Neuronal stem cell (in vitro differentiated cells): ENCODE measurements at regions not wholly inside any gene's neighbourhood (a gene's known extent, or its start where the extent isn't known, plus 50 kb on each side); places are given as distances from the start of the nearest gene placed in this dataset.

ENCODE experiments used
- DNase-seq: peaks from one replicate; pipeline ENCODE4 v3.0.0-alpha.2; 2013; ENCODE audit warnings: low spot score
- H2AFZ ChIP-seq: one replicate; pipeline ENCODE4 v1.6.1; 2013; ENCODE audit warnings: mild to moderate bottlenecking, low read length, inconsistent platforms
- H2AK5ac ChIP-seq: 2 replicates; pipeline ENCODE4 v1.6.1; 2013; ENCODE audit warnings: low read depth, mild to moderate bottlenecking, inconsistent platforms, low read length, moderate library complexity, mixed read lengths
- H2BK120ac ChIP-seq: 2 replicates; pipeline ENCODE4 v1.6.1; 2013; ENCODE audit warnings: low read depth, mild to moderate bottlenecking, inconsistent platforms, low read length, moderate library complexity, mixed read lengths
- H2BK12ac ChIP-seq: one replicate; pipeline ENCODE4 v1.6.1; 2013; ENCODE audit warnings: low read length, inconsistent platforms
- H2BK15ac ChIP-seq: 2 replicates; pipeline ENCODE4 v1.6.1; 2013; ENCODE audit warnings: mild to moderate bottlenecking, low read length, inconsistent platforms, mixed read lengths
- H2BK5ac ChIP-seq: one replicate; pipeline ENCODE4 v1.6.1; 2013; ENCODE audit warnings: inconsistent platforms, mild to moderate bottlenecking, low read length, moderate library complexity
- H3K14ac ChIP-seq: one replicate; pipeline ENCODE4 v1.6.1; 2013; ENCODE audit warnings: low read length, inconsistent platforms
- H3K18ac ChIP-seq: 2 replicates; pipeline ENCODE4 v1.6.1; 2013; ENCODE audit warnings: low read length, inconsistent platforms
- H3K23ac ChIP-seq: 2 replicates; pipeline ENCODE4 v1.6.1; 2013; ENCODE audit warnings: low read depth, mild to moderate bottlenecking, mixed read lengths, low read length, inconsistent platforms; ENCODE audit not compliant: poor library complexity
- H3K27ac ChIP-seq: replicated peaks from 3 replicates; pipeline ENCODE4 v1.5.1; 2013; ENCODE audit warnings: low read length, inconsistent platforms
- H3K27me3 ChIP-seq, 3 experiments: 2 replicates each; pipeline ENCODE4 v1.6.1; 2013; ENCODE audit warnings: low read length in 3 of 3, mild to moderate bottlenecking in 2 of 3, inconsistent platforms in 1 of 3, low read depth in 1 of 3, mixed read lengths in 1 of 3, moderate library complexity in 1 of 3; ENCODE audit not compliant: control insufficient read depth in 3 of 3, insufficient read depth in 3 of 3
- H3K36me3 ChIP-seq, 2 donors: replicated peaks in 1 of 2; 2 replicates each; pipeline ENCODE4 v1.6.1; 2013; ENCODE audit warnings: low read length in 2 of 2; ENCODE audit not compliant: control insufficient read depth in 2 of 2, insufficient read depth in 2 of 2
- H3K4ac ChIP-seq: 2 replicates; pipeline ENCODE4 v1.6.1; 2013; ENCODE audit warnings: inconsistent platforms, mild to moderate bottlenecking, low read length, moderate library complexity
- H3K4me1 ChIP-seq, 2 donors: 1 replicate in 1 of 2; 2 replicates in 1 of 2; pipeline ENCODE4 v1.6.1; 2013; ENCODE audit warnings: low read length in 2 of 2, low read depth in 1 of 2; ENCODE audit not compliant: control insufficient read depth in 2 of 2, insufficient read depth in 1 of 2
- H3K4me2 ChIP-seq: one replicate; pipeline ENCODE4 v1.6.1; 2013; ENCODE audit warnings: mild to moderate bottlenecking, low read length, inconsistent platforms; ENCODE audit not compliant: insufficient read depth, poor library complexity, severe bottlenecking
- H3K4me3 ChIP-seq, 2 donors: 2 replicates each; pipeline ENCODE4 v1.5.1; 2013; ENCODE audit warnings: low read length in 2 of 2, mild to moderate bottlenecking in 2 of 2, inconsistent platforms in 1 of 2, moderate library complexity in 1 of 2
- H3K79me1 ChIP-seq: one replicate; pipeline ENCODE4 v1.6.1; 2013; ENCODE audit warnings: low read depth, mild to moderate bottlenecking, inconsistent platforms, low read length, moderate library complexity
- H3K9ac ChIP-seq: one replicate; pipeline ENCODE4 v1.6.1; 2013; ENCODE audit warnings: mild to moderate bottlenecking, low read depth, low read length, inconsistent platforms; ENCODE audit not compliant: poor library complexity
- H3K9me3 ChIP-seq, 2 donors: replicated peaks in 1 of 2; 2 replicates each; pipeline versions ENCODE3 to v1.6.1; 2013; ENCODE audit warnings: low read length in 2 of 2, mild to moderate bottlenecking in 2 of 2, inconsistent platforms in 1 of 2, low read depth in 1 of 2, mixed read lengths in 1 of 2, moderate library complexity in 1 of 2; ENCODE audit not compliant: control insufficient read depth in 2 of 2, insufficient read depth in 1 of 2
- H4K8ac ChIP-seq: one replicate; pipeline ENCODE4 v1.6.1; 2013; ENCODE audit warnings: low read depth, mild to moderate bottlenecking, inconsistent platforms, low read length, moderate library complexity
- H4K91ac ChIP-seq: one replicate; pipeline ENCODE4 v1.6.1; 2013; ENCODE audit warnings: low read length, low read depth, mild to moderate bottlenecking, inconsistent platforms; ENCODE audit not compliant: poor library complexity
- WGBS, 2 donors: extraction: QIAGEN DNeasy Blood & Tissue Kit; methylation state at CpG; one replicate each; pipeline ENCODE4 v1.1.7; 2013; ENCODE audit warnings: missing lambda C conversion rate in 2 of 2, mixed read lengths in 1 of 2; ENCODE audit not compliant: insufficient read length in 2 of 2, insufficient replicate concordance in 1 of 2; ENCODE audit errors: extremely low coverage in 2 of 2; 5-methylcytosine and 5-hydroxymethylcytosine counted together

GRCh38 chr17:79341222-79341780, 266.7 kb downstream of the ENGASE start:
- Histone ChIP-seq H2BK12ac (no peak overlapping the region), H3K9ac (no peak overlapping the region), H4K8ac (no peak overlapping the region), H3K9me3 (no peaks in the 10 kb centered on the region), H4K91ac (no peak overlapping the region), H3K4ac (no peak overlapping the region), H2BK15ac (no peak overlapping the region), H3K18ac (no peak overlapping the region), H3K4me3 (peak overlapping the region in 1 of 2 donors; percentile 5), H3K27me3 (peaks cover 0 to 16% (median 0%) of the 10 kb centered on the region in 3 experiments), H2AFZ (no peak overlapping the region), H3K23ac (no peak overlapping the region), H2AK5ac (no peak overlapping the region), H3K27ac (no peak overlapping the region), H3K4me1 (peaks cover 0 to 2% of the 10 kb centered on the region in 2 donors), H3K36me3 (no peaks in the 10 kb centered on the region), H3K4me2 (no peak overlapping the region), H3K14ac (no peak overlapping the region), H3K79me1 (no peaks in the 10 kb centered on the region), H2BK5ac (no peak overlapping the region), H2BK120ac (no peak overlapping the region)
- no CpG with 5 or more reads among the region's 8 CpGs for WGBS, 2 donors
- no peak for DNase-seq

DNA sequence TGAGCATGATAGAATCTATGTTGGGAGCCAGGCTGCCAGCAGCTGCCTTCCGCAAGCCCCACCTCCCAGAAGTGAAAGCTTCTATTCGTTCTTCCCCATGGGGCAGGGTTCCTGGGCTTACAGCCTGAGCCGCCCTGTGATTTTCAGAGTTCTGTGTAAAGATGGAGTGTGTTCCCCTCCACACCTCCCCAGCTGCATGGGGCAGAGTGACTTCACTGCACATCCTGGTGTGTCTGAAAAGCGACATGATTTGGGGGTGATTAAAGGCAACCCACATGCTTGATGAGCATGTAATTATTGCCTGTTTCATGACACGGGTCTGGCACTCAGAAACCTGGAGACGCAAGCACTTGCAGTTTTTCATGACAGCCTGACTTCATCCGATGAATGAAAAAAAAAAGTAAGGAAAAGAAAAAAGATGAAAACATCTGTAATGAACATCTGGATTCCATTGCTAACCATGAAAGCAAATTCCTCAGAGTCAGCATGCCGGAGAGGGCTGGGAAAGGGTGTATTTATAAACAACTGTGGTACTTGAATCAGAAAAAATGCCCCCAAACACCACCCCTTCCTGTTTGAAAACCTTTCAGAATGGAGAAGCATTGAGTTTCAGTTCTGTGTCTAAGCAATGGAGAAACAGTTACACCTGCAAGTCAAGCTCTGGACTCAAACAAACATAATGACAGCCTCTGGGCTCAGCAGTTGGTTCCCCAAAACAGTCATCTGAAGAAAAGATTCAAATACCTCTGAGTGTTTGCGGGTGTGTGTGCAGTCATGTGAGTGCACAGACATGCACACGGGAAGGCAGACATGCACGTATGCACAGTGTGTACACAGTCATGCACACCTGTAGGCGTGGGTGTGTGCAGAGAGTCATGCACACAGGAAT, 266.0 kb downstream of the ENGASE start:
- H3K79me1 ChIP-seq, result peaks cover under 1% of the 10 kb centered on the region
- no peak overlapping the region for H2BK5ac ChIP-seq
- H3K4ac ChIP-seq, result no peak overlapping the region
- no peak overlapping the region for H2AFZ ChIP-seq
- no peaks in the 10 kb centered on the region for H3K9me3 ChIP-seq
- H4K91ac ChIP-seq, result no peak overlapping the region
- H3K4me3 ChIP-seq, result peak overlapping the region in 1 of 2 donors; percentile 5
- no peak overlapping the region for H3K14ac ChIP-seq
- no peak overlapping the region for H3K9ac ChIP-seq
- H3K4me1 ChIP-seq, result peaks cover 0 to 2% of the 10 kb centered on the region in 2 donors
- H3K27me3 ChIP-seq, result peaks cover 0 to 16% (median 0%) of the 10 kb centered on the region in 3 experiments
- H3K23ac ChIP-seq, result no peak overlapping the region
- H3K36me3 ChIP-seq, result no peaks in the 10 kb centered on the region
- no peak overlapping the region for H2AK5ac ChIP-seq
- H4K8ac ChIP-seq, result no peak overlapping the region
- no peak overlapping the region for H3K4me2 ChIP-seq
- no peak overlapping the region for H2BK120ac ChIP-seq
- H2BK15ac ChIP-seq, result no peak overlapping the region
- WGBS, 2 donors, result no CpG with 5 or more reads among the region's 12 CpGs
- H3K18ac ChIP-seq, result no peak overlapping the region
- no peak overlapping the region for H2BK12ac ChIP-seq
- no peak overlapping the region for H3K27ac ChIP-seq
- DNase-seq, result no peak

- Histone ChIP-seq H3K27ac (no peak overlapping the region), H3K4me1 (peaks cover 0 to 2% of the 10 kb centered on the region in 2 donors), H3K4me3 (no peak overlapping the region), H2BK15ac (no peak overlapping the region), H3K9ac (no peak overlapping the region), H3K18ac (no peak overlapping the region), H4K91ac (no peak overlapping the region), H3K79me1 (peaks cover 2% of the 10 kb centered on the region), H2BK12ac (no peak overlapping the region), H2AK5ac (no peak overlapping the region), H3K27me3 (peaks cover 0 to 16% (median 0%) of the 10 kb centered on the region in 3 experiments), H3K4me2 (no peak overlapping the region), H2BK120ac (no peak overlapping the region), H3K4ac (no peak overlapping the region), H3K14ac (no peak overlapping the region), H2BK5ac (no peak overlapping the region), H3K36me3 (no peaks in the 10 kb centered on the region), H3K23ac (no peak overlapping the region), H4K8ac (no peak overlapping the region), H2AFZ (no peak overlapping the region), H3K9me3 (no peaks in the 10 kb centered on the region)
- WGBS, 2 donors, result no CpG with 5 or more reads among the region's 7 CpGs
- DNase-seq, result no peak
Measured at GRCh38 chr17:79339321-79339720, 264.7 kb downstream of the ENGASE start.

- no peak overlapping the region for H3K4me3 ChIP-seq
- H3K9ac ChIP-seq, result no peak overlapping the region
- no peak overlapping the region for H3K4me2 ChIP-seq
- no peak overlapping the region for H4K91ac ChIP-seq
- H2BK12ac ChIP-seq, result no peak overlapping the region
- no peak overlapping the region for H3K27ac ChIP-seq
- H3K23ac ChIP-seq, result no peak overlapping the region
- H3K27me3 ChIP-seq, result peaks cover 0 to 13% (median 0%) of the 10 kb centered on the region in 3 experiments
- H3K14ac ChIP-seq, result no peak overlapping the region
- H3K4ac ChIP-seq, result no peak overlapping the region
- no peak overlapping the region for H2BK15ac ChIP-seq
- no peak overlapping the region for H3K18ac ChIP-seq
- no peak overlapping the region for H2BK120ac ChIP-seq
- peaks cover 2% of the 10 kb centered on the region for H3K79me1 ChIP-seq
- H2AFZ ChIP-seq, result no peak overlapping the region
- DNase-seq, result no peak
- H2AK5ac ChIP-seq, result no peak overlapping the region
- H3K36me3 ChIP-seq, result no peaks in the 10 kb centered on the region
- peaks cover 0 to 2% of the 10 kb centered on the region in 2 donors for H3K4me1 ChIP-seq
- no peak overlapping the region for H2BK5ac ChIP-seq
- H4K8ac ChIP-seq, result no peak overlapping the region
- WGBS, 2 donors, result no CpG with 5 or more reads among the region's 4 CpGs
- no peaks in the 10 kb centered on the region for H3K9me3 ChIP-seq
Measured at GRCh38 chr17:79338604-79339003, 264.0 kb downstream of the ENGASE start.
